Body of pancreas (tissue), 4 donors: ENCODE measurements at regions not wholly inside any gene's neighbourhood (a gene's known extent, or its start where the extent isn't known, plus 50 kb on each side); places are given as distances from the start of the nearest gene placed in this dataset.

Experiments
- POLR2A ChIP-seq, 3 donors: fragments of 450-650 bp; IDR thresholded peaks; one replicate each; pipeline ENCODE4 v1.6.1; 2016; ENCODE audit warnings: antibody characterized with exemption in 3 of 3, mild to moderate bottlenecking in 2 of 3
- TF ChIP-seq, protein P1 (sequence below), 7 experiments: fragments of 450-650 bp in 4 of 7; fragments of 200-600 bp in 3 of 7; sonication (generic) in 3 of 7; IDR thresholded peaks; one replicate each; pipeline ENCODE4 v1.5.1; 2016 to 2019; ENCODE audit warnings: antibody characterized with exemption in 7 of 7

DNA sequence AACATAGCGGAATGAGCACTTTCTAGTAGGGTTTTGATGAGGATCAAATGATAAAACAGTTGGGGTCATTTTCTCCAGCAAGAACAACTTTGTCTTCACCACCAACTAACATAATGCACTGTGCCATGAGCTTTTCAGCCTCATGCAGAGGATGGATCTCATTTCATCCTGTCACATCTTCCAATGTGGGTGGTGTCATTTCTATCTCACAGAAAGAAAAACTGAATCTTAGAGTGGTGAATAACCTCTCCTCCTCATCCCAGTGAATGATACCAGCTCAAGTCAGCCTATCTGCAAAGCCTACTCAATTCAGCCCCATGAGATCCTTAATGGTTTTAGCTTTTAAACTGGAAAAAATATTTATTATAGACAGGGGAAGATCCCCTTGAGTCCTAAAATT is 1147.2 kb downstream of the VRK1 start:
- TF ChIP-seq, protein P1, sequence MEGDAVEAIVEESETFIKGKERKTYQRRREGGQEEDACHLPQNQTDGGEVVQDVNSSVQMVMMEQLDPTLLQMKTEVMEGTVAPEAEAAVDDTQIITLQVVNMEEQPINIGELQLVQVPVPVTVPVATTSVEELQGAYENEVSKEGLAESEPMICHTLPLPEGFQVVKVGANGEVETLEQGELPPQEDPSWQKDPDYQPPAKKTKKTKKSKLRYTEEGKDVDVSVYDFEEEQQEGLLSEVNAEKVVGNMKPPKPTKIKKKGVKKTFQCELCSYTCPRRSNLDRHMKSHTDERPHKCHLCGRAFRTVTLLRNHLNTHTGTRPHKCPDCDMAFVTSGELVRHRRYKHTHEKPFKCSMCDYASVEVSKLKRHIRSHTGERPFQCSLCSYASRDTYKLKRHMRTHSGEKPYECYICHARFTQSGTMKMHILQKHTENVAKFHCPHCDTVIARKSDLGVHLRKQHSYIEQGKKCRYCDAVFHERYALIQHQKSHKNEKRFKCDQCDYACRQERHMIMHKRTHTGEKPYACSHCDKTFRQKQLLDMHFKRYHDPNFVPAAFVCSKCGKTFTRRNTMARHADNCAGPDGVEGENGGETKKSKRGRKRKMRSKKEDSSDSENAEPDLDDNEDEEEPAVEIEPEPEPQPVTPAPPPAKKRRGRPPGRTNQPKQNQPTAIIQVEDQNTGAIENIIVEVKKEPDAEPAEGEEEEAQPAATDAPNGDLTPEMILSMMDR (IDR thresholded peaks at IDR 0.05), result no peak
- TF ChIP-seq POLR2A (IDR thresholded peaks at IDR 0.05), result no peak
